ENCODE measurements at regions not wholly inside any gene's neighbourhood (a gene's known extent, or its start where the extent isn't known, plus 50 kb on each side); places are given as distances from the start of the nearest gene placed in this dataset.

- no peaks in the 10 kb centered on the region; the same call in 1 of the 2 replicates for H4K20me1 ChIP-seq (replicated peaks; ENCODE audit: control insufficient read depth, insufficient read depth, low read length)
- H3K79me2 ChIP-seq (ENCODE audit: control insufficient read depth, insufficient read depth, low read length), result no peaks in the 10 kb centered on the region
- WGBS (ENCODE audit: insufficient coverage, low coverage, missing lambda C conversion rate), result 0% methylated on average over 5 of the region's 5 CpGs
- H3K4me2 ChIP-seq (ENCODE audit: insufficient read depth, low read length), result no peak overlapping the region
- no peaks in the 10 kb centered on the region for H3K9me3 ChIP-seq (replicated peaks; ENCODE audit: control insufficient read depth, insufficient read depth, low read depth, low read length)
- CTCF ChIA-PET (ENCODE audit: low intra/inter-chr PET ratio), result no interaction called here
- POLR2A ChIA-PET, result interaction anchor here (0.5 to 1.1 kb wide), 3 partner anchors 21 to 82 kb away, joined by 3 read pairs; no protein-coding TSS in a partner anchor
- in situ Hi-C loops (cut with MboI) (loop anchor here (25.0 kb wide), 1 partner anchor 556 kb away; no protein-coding TSS in a partner anchor), intact Hi-C loops (cut with micrococcal nuclease) (no loop called here)
- no peak overlapping the region for H3K4me3 ChIP-seq
- peaks cover 0 to 3% of the 10 kb centered on the region in 2 experiments; a peak in 1 of 5 replicates for H3K4me1 ChIP-seq (replicated peaks in 1 of 2; ENCODE audit: control insufficient read depth in 2 of 2, insufficient read depth in 2 of 2, low read length in 2 of 2)
- no peaks in the 10 kb centered on the region for H3K36me3 ChIP-seq (ENCODE audit: control insufficient read depth, insufficient read depth, low read length)
- peaks cover 8 to 79% of the 10 kb centered on the region in 2 experiments; a peak in 4 of 5 replicates for H3K27me3 ChIP-seq (ENCODE audit: control insufficient read depth in 2 of 2, insufficient read depth in 2 of 2, low read length in 2 of 2)
- no peak overlapping the region for H3K27ac ChIP-seq (ENCODE audit: extremely low read depth, low read depth, low read length)
- TF ChIP-seq FOS (IDR thresholded peaks at IDR 0.05; ENCODE audit: extremely low read depth, insufficient read length) (no peak), PHF21A (IDR thresholded peaks at IDR 0.05; ENCODE audit: borderline replicate concordance, low read depth) (no peak), HMGN3 (IDR thresholded peaks at IDR 0.05; ENCODE audit: borderline replicate concordance, extremely low read depth, insufficient read length, low read depth, low read length) (no peak), HIVEP1 (CRISPR knock-in tag; IDR thresholded peaks at IDR 0.05) (no peak), MCM5 (IDR thresholded peaks at IDR 0.05; ENCODE audit: low read depth) (no peak)
- H2AFZ ChIP-seq (ENCODE audit: low read depth, low read length), result no peak overlapping the region
- FAIRE-seq (no peak), DNase-seq (ENCODE audit: extremely low read depth in 1 of 4, low spot score in 3 of 4) (no peak), ATAC-seq (no peak)
- no peaks in the 10 kb centered on the region for H3K9me1 ChIP-seq (ENCODE audit: control insufficient read depth, insufficient read depth, low read length)
- no TSS peak for BruUV-seq (replicated peaks)
- H3K9ac ChIP-seq (ENCODE audit: insufficient read depth in 1 of 2, low read depth in 2 of 2, low read length in 2 of 2), result no peak overlapping the region
These were observed 108.3 kb downstream of the CTTN start for GRCh38 chr11:70506658-70506970.

GRCh38 chr11:70506986-70507385 is 108.7 kb downstream of the CTTN start:
- Histone ChIP-seq H3K4me2 (ENCODE audit: insufficient read depth, low read length) (no peak overlapping the region), H3K9me1 (ENCODE audit: control insufficient read depth, insufficient read depth, low read length) (no peaks in the 10 kb centered on the region), H3K4me1 (replicated peaks in 1 of 2; ENCODE audit: control insufficient read depth in 2 of 2, insufficient read depth in 2 of 2, low read length in 2 of 2) (peaks cover 0 to 2% of the 10 kb centered on the region in 2 experiments; a peak in 1 of 5 replicates), H3K36me3 (ENCODE audit: control insufficient read depth, insufficient read depth, low read length) (no peaks in the 10 kb centered on the region), H3K27me3 (ENCODE audit: control insufficient read depth in 2 of 2, insufficient read depth in 2 of 2, low read length in 2 of 2) (peaks cover 7 to 75% of the 10 kb centered on the region in 2 experiments; a peak in 4 of 5 replicates), H3K4me3 (no peak overlapping the region), H3K9me3 (replicated peaks; ENCODE audit: control insufficient read depth, insufficient read depth, low read depth, low read length) (no peaks in the 10 kb centered on the region; the same call in 1 of the 2 replicates), H3K79me2 (ENCODE audit: control insufficient read depth, insufficient read depth, low read length) (no peaks in the 10 kb centered on the region), H2AFZ (ENCODE audit: low read depth, low read length) (no peak overlapping the region), H3K27ac (ENCODE audit: extremely low read depth, low read depth, low read length) (no peak overlapping the region), H3K9ac (ENCODE audit: insufficient read depth in 1 of 2, low read depth in 2 of 2, low read length in 2 of 2) (no peak overlapping the region), H4K20me1 (replicated peaks; ENCODE audit: control insufficient read depth, insufficient read depth, low read length) (no peaks in the 10 kb centered on the region; the same call in 1 of the 2 replicates)
- no TSS peak for BruUV-seq (replicated peaks)
- ChIA-PET POLR2A (interaction anchor here (0.5 to 1.1 kb wide), 3 partner anchors 21 to 81 kb away, joined by 3 read pairs; no protein-coding TSS in a partner anchor), CTCF (ENCODE audit: low intra/inter-chr PET ratio) (no interaction called here)
- intact Hi-C loops (cut with micrococcal nuclease) (no loop called here), in situ Hi-C loops (cut with MboI) (loop anchor here (25.0 kb wide), 1 partner anchor 555 kb away; no protein-coding TSS in a partner anchor)
- ATAC-seq, result no peak
- 0% methylated on average over 7 of the region's 7 CpGs for WGBS (ENCODE audit: insufficient coverage, low coverage, missing lambda C conversion rate)
- no peak for DNase-seq (ENCODE audit: extremely low read depth in 1 of 4, low spot score in 3 of 4)
- FAIRE-seq, result no peak
- TF ChIP-seq SAFB2 (IDR thresholded peaks at IDR 0.05; ENCODE audit: borderline replicate concordance, low read depth, low read length, severe bottlenecking) (no peak), IFI16 (CRISPR knock-in tag; IDR thresholded peaks at IDR 0.05) (no peak), SMC3 (conservative IDR thresholded peaks at IDR 0.05; ENCODE audit: insufficient read depth, low read depth, low read length) (no peak), CBX8 (IDR thresholded peaks at IDR 0.05; ENCODE audit: borderline replicate concordance, extremely low read depth, low read depth, low read length, poor library complexity, severe bottlenecking) (no peak), L3MBTL2 (IDR thresholded peaks at IDR 0.05) (no peak), PTRF (tag; IDR thresholded peaks at IDR 0.05) (no peak), LCOR (CRISPR knock-in tag; IDR thresholded peaks at IDR 0.05) (no peak), ZNF639 (CRISPR knock-in tag; conservative IDR thresholded peaks at IDR 0.05 in 1 of 2, IDR thresholded peaks at IDR 0.05 in 1 of 2) (no peak), ATF4 (CRISPR knock-in tag; IDR thresholded peaks at IDR 0.05) (no peak)

All from K562 (cell line).